GM19025 (cell line): ENCODE measurements at regions not wholly inside any gene's neighbourhood (a gene's known extent, or its start where the extent isn't known, plus 50 kb on each side); places are given as distances from the start of the nearest gene placed in this dataset.
"Not testable (repeated sequence)": the region's sequence is repeated elsewhere in the genome, so short reads cannot be mapped to it uniquely, and the experiment has no call there.

ENCODE experiments used
- ATAC-seq: cut with Tn5 transposase; IDR thresholded peaks from one replicate; pipeline ENCODE4 v1.9.1; 2021; ENCODE audit warnings: mild to moderate bottlenecking, low read depth, moderate library complexity; ENCODE audit not compliant: unreplicated experiment

- ATAC-seq, result no peak
Measured at GRCh38 chr1:80363689-80364475, 1357.4 kb upstream of the ADGRL4 start.

- ATAC-seq, result no peak
Measured at GRCh38 chr1:80359666-80360065, 1353.1 kb upstream of the ADGRL4 start.

GRCh38 chr1:80349218-80349617, 1342.7 kb upstream of the ADGRL4 start:
- ATAC-seq, result no peak

GRCh38 chr1:80341021-80341420, 1334.5 kb upstream of the ADGRL4 start:
- no peak for ATAC-seq

GRCh38 chr1:80318108-80318507, 1311.6 kb upstream of the ADGRL4 start:
- ATAC-seq, result no peak

- ATAC-seq, result no peak
Measured at GRCh38 chr1:80310703-80311245, 1304.2 kb upstream of the ADGRL4 start.

- ATAC-seq, result no peak
Measured at GRCh38 chr1:80305466-80305865, 1298.9 kb upstream of the ADGRL4 start.

GRCh38 chr1:80293818-80294217, 1287.3 kb upstream of the ADGRL4 start:
- no peak for ATAC-seq

- not testable (repeated sequence) for ATAC-seq
Measured at GRCh38 chr1:80288750-80289149, 1282.2 kb upstream of the ADGRL4 start.

- no peak for ATAC-seq
Measured at GRCh38 chr1:80282536-80282935, 1276.0 kb upstream of the ADGRL4 start.

- ATAC-seq, result no peak
Measured at GRCh38 chr1:80278936-80279335, 1272.4 kb upstream of the ADGRL4 start.

- ATAC-seq, result no peak
Measured at GRCh38 chr1:80274256-80274655, 1267.7 kb upstream of the ADGRL4 start.

- no peak for ATAC-seq
Measured at GRCh38 chr1:80272495-80272894, 1266.0 kb upstream of the ADGRL4 start.

- ATAC-seq, result no peak
Measured at GRCh38 chr1:80258659-80259058, 1252.1 kb upstream of the ADGRL4 start.

- no peak for ATAC-seq
Measured at GRCh38 chr1:80251591-80251990, 1245.1 kb upstream of the ADGRL4 start.

GRCh38 chr1:80251171-80251570, 1244.6 kb upstream of the ADGRL4 start:
- ATAC-seq, result no peak

- no peak for ATAC-seq
Measured at GRCh38 chr1:80250573-80251168, 1244.1 kb upstream of the ADGRL4 start.

GRCh38 chr1:80249699-80250098, 1243.2 kb upstream of the ADGRL4 start:
- no peak for ATAC-seq

GRCh38 chr1:80248886-80249285, 1242.4 kb upstream of the ADGRL4 start:
- ATAC-seq, result no peak

- no peak for ATAC-seq
Measured at GRCh38 chr1:80245813-80246212, 1239.3 kb upstream of the ADGRL4 start.

GRCh38 chr1:80244372-80244771, 1237.8 kb upstream of the ADGRL4 start:
- no peak for ATAC-seq

GRCh38 chr1:80241566-80241965, 1235.0 kb upstream of the ADGRL4 start:
- no peak for ATAC-seq
